Activated naive CD4-positive, alpha-beta T cell treated with anti-CD3 and anti-CD28 coated beads, Interleukin-2, amount 50 U/mL, for 24 hours (primary cell): ENCODE measurements at regions not wholly inside any gene's neighbourhood (a gene's known extent, or its start where the extent isn't known, plus 50 kb on each side); places are given as distances from the start of the nearest gene placed in this dataset.
"Not testable (repeated sequence)": the region's sequence is repeated elsewhere in the genome, so short reads cannot be mapped to it uniquely, and the experiment has no call there.

ENCODE experiments used
- H3K27ac Mint-ChIP-seq: one replicate; pipeline ENCODE4 v1.8.0; 2021; ENCODE audit warnings: mild to moderate bottlenecking, mixed read lengths
- H3K27me3 Mint-ChIP-seq: one replicate; pipeline ENCODE4 v1.8.0; 2021; ENCODE audit warnings: mixed read lengths
- H3K36me3 Mint-ChIP-seq: one replicate; pipeline ENCODE4 v1.8.0; 2021; ENCODE audit warnings: mixed read lengths
- H3K4me1 Mint-ChIP-seq: one replicate; pipeline ENCODE4 v1.8.0; 2021; ENCODE audit warnings: mixed read lengths
- H3K4me3 Mint-ChIP-seq: one replicate; pipeline ENCODE4 v1.8.0; 2021; ENCODE audit warnings: mild to moderate bottlenecking, mixed read lengths
- H3K9me3 Mint-ChIP-seq: one replicate; pipeline ENCODE4 v1.8.0; 2021; ENCODE audit warnings: mixed read lengths

- H3K27me3 Mint-ChIP-seq, H3K36me3 Mint-ChIP-seq, H3K4me1 Mint-ChIP-seq, H3K9me3 Mint-ChIP-seq, H3K27ac Mint-ChIP-seq, H3K4me3 Mint-ChIP-seq: not testable (repeated sequence)
Observed at GRCh38 chr13:18725242-18725822, 456.3 kb downstream of the TUBA3C start.

DNA sequence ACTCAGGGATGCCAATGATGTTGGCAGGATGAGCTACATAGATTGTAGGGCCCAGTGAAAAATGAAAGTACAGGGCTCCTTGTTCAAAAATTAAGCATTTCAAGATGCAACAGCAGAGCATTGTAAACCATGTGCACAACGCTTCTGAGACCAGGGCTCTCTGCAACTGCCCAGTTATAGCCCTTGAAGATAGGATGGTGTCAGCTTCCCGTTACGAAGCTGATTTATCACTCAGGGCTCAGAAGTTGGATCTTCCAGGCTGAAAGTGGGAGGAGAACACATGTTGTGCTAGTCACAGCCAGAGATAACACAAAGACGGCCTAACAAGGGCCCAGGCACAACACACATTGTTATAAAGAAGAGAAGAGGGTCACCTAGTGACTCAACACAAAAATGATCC, 466.7 kb downstream of the TUBA3C start:
- H3K27ac Mint-ChIP-seq, result no peak overlapping the region
- no peaks in the 10 kb centered on the region for H3K36me3 Mint-ChIP-seq
- no peaks in the 10 kb centered on the region for H3K9me3 Mint-ChIP-seq
- H3K4me3 Mint-ChIP-seq, result no peak overlapping the region
- H3K4me1 Mint-ChIP-seq, result no peaks in the 10 kb centered on the region
- peaks cover 2% of the 10 kb centered on the region for H3K27me3 Mint-ChIP-seq

DNA sequence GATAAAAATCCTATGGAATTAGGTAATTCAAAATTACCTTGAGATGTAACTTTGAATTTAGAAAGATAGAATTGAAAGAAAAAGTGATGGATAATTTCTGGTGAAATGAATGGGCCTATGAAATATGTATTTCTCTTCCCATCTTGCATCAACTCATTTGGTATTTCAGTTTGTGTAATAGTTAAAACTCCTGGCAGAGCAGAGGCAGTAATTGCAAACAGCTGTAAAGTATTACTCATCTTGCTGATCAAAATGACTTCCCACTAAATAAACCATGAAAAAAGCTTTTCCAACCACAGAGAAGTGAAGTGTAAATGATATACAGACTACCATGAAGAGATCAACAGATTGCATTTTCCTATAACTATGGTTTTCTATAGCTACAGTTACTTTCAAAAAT, 471.0 kb downstream of the TUBA3C start:
- not testable (repeated sequence) for H3K4me3 Mint-ChIP-seq, H3K9me3 Mint-ChIP-seq, H3K36me3 Mint-ChIP-seq, H3K4me1 Mint-ChIP-seq, H3K27me3 Mint-ChIP-seq, H3K27ac Mint-ChIP-seq

DNA sequence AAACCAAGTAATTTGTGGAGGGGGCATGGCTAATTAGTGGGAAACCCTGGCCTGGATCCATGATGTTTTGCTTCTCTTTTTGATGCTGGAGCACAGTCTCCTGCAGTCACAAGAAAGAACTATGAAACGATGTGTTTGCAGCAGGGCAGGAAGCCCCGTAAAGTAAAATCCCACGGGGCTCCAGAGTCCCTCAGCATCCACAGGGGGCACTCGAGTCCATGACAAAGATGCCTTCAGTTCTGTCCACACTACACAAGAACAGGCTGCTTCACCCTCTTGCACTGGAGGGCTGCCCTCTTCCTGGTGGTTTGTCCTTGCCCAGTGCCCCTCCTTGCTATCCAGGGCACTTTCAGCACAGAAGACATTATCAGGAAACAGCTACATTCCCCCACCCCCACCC, 475.1 kb downstream of the TUBA3C start:
- H3K9me3 Mint-ChIP-seq, H3K27ac Mint-ChIP-seq, H3K36me3 Mint-ChIP-seq, H3K4me1 Mint-ChIP-seq, H3K4me3 Mint-ChIP-seq, H3K27me3 Mint-ChIP-seq: not testable (repeated sequence)

DNA sequence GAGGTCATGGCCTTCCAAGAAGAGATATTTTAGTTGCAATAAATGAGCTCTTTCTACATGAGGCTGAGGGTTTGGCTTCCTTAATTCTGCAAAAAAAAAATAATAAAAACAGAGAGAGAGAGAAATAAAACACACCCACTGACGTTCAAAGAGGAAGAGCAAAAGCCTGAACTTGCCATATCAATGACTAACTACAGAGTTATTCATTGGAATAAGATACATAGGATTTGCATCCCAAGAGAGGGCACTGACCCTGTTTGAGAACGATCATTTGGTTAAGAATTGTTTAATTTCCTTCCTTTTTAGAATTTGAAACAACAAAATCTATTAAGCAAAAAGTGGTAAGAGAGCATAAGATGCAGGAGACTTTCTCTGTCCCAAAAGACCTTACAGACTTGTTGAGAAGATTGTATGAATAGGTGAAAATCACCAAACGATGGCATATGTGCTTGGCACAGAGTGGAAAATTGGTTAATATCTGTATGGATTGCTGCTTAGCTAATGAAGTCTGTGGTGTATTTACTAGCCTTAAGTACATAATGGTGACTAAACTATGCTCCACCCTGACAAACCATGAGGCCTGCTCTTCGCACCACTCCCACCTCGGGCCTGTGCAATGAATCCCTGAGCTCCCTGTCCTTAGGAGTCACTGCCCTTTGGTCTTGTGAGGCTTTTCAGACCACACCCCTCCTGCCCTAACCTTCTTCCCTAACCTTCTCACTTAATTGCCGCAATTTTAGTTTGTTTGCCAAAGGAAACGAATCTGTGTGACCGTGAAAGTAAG, 479.0 kb downstream of the TUBA3C start:
- H3K27me3 Mint-ChIP-seq, H3K4me1 Mint-ChIP-seq, H3K4me3 Mint-ChIP-seq, H3K36me3 Mint-ChIP-seq, H3K27ac Mint-ChIP-seq, H3K9me3 Mint-ChIP-seq: not testable (repeated sequence)

DNA sequence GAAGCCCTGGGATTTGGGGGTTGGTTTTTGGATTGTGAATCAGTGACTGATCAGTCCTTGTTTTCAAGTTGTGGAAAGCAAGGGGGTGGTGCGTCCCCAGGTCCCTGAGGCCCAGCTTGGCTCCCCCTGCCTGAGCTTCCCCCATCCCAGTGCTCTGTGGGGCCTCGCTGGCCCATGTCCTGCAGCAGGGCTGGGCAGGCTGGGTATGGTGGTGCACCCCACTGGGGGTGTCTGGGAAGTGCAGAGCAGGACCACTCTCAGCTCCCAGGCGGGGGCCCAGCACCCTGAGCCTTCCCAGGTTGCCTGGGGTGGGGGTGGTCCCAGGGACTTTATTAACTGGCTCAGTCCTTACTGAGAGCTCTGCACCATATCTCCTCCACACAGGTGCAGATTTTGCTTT, 483.3 kb downstream of the TUBA3C start:
- H3K4me1 Mint-ChIP-seq, H3K27me3 Mint-ChIP-seq, H3K9me3 Mint-ChIP-seq, H3K4me3 Mint-ChIP-seq, H3K27ac Mint-ChIP-seq, H3K36me3 Mint-ChIP-seq: not testable (repeated sequence)

- not testable (repeated sequence) for H3K27ac Mint-ChIP-seq, H3K4me1 Mint-ChIP-seq, H3K4me3 Mint-ChIP-seq, H3K9me3 Mint-ChIP-seq, H3K27me3 Mint-ChIP-seq, H3K36me3 Mint-ChIP-seq
Observed at GRCh38 chr13:18697851-18698250, 483.8 kb downstream of the TUBA3C start.

GRCh38 chr13:18697221-18697620, 484.4 kb downstream of the TUBA3C start:
- H3K27ac Mint-ChIP-seq, H3K27me3 Mint-ChIP-seq, H3K36me3 Mint-ChIP-seq, H3K4me1 Mint-ChIP-seq, H3K4me3 Mint-ChIP-seq, H3K9me3 Mint-ChIP-seq: not testable (repeated sequence)

GRCh38 chr13:18677403-18677802, 504.2 kb downstream of the TUBA3C start:
- not testable (repeated sequence) for H3K36me3 Mint-ChIP-seq, H3K27ac Mint-ChIP-seq, H3K27me3 Mint-ChIP-seq, H3K4me1 Mint-ChIP-seq, H3K4me3 Mint-ChIP-seq, H3K9me3 Mint-ChIP-seq

DNA sequence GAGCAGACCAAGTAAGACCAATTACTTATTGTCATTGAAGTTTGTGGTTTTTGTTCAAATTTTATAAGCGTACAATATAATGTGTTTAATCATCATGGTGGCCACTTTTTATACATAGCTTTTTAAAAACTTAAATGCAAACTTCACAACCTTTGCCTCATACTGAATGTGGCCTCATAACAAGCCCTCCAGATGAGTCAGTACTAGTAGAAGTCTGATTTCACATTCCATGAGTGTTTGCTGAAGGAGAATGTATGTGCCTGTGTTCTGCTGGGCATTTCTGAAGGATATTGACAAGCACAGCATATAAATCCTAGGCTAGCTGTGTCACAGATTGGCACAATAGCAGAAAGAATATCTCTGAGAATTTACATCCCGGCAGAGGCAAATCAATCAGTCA, 506.4 kb downstream of the TUBA3C start:
- H3K4me3 Mint-ChIP-seq, H3K4me1 Mint-ChIP-seq, H3K9me3 Mint-ChIP-seq, H3K27ac Mint-ChIP-seq, H3K27me3 Mint-ChIP-seq, H3K36me3 Mint-ChIP-seq: not testable (repeated sequence)

DNA sequence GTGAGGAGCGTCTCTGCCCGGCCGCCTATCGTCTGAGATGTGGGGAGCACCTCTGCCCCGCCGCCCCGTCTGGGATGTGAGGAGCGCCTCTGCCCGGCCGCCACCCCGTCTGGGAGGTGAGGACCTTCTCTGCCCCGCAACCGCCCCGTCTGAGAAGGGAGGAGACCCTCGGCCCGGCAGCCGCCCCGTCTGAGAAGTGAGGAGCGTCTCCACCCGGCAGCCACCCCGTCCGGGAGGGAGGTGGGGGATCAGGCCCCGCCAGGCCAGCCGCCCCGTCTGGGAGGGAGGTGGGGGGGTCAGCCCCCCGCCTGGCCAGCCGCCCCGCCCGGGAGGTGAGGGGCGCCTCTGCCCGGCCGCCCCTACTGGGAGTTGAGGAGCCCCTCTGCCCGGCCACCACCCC, 507.8 kb downstream of the TUBA3C start:
- not testable (repeated sequence) for H3K4me3 Mint-ChIP-seq, H3K36me3 Mint-ChIP-seq, H3K27me3 Mint-ChIP-seq, H3K4me1 Mint-ChIP-seq, H3K27ac Mint-ChIP-seq, H3K9me3 Mint-ChIP-seq

DNA sequence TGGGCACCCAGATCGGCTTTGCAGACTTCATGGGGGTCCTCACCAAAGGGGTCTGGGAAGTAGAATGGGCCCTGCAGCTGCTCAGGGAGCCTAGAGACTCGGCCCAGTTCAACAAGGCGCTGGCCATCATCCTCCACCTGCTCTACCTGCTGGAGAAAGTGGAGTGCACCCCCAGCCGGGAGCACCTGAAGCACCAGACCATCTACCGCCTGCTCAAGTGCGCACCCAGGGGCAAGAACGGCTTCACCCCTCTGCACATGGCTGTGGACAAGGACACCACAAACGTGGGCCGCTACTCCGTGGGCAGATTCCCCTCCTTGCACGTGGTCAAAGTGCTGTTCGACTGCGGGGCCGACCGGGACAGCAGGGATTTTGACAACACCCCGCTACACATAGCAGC, 515.0 kb downstream of the TUBA3C start:
- H3K9me3 Mint-ChIP-seq, H3K27ac Mint-ChIP-seq, H3K36me3 Mint-ChIP-seq, H3K27me3 Mint-ChIP-seq, H3K4me3 Mint-ChIP-seq, H3K4me1 Mint-ChIP-seq: not testable (repeated sequence)

DNA sequence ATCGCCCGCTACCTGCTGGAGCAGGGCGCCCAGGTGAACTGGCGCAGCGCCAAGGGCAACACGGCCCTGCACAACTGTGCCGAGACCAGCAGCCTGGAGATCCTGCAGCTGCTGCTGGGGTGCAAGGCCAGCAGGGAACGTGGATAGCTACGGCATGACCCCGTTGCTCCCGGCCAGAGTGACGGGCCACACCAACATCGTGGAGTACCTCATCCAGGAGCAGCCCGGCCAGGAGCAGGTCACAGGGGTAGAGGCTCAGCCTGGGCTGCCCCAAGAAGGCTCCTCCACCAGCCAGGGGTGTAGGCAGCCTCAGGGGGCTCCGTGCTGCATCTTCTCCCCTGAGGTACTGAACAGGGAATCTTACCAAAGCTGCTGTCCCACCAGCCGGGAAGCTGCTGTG, 515.9 kb downstream of the TUBA3C start:
- H3K4me3 Mint-ChIP-seq, H3K36me3 Mint-ChIP-seq, H3K27ac Mint-ChIP-seq, H3K27me3 Mint-ChIP-seq, H3K4me1 Mint-ChIP-seq, H3K9me3 Mint-ChIP-seq: not testable (repeated sequence)

GRCh38 chr13:18665124-18665523, 516.5 kb downstream of the TUBA3C start:
- not testable (repeated sequence) for H3K4me3 Mint-ChIP-seq, H3K4me1 Mint-ChIP-seq, H3K27ac Mint-ChIP-seq, H3K36me3 Mint-ChIP-seq, H3K9me3 Mint-ChIP-seq, H3K27me3 Mint-ChIP-seq

- not testable (repeated sequence) for H3K4me1 Mint-ChIP-seq, H3K27me3 Mint-ChIP-seq, H3K4me3 Mint-ChIP-seq, H3K36me3 Mint-ChIP-seq, H3K9me3 Mint-ChIP-seq, H3K27ac Mint-ChIP-seq
Observed at GRCh38 chr13:18663222-18663621, 518.4 kb downstream of the TUBA3C start.

DNA sequence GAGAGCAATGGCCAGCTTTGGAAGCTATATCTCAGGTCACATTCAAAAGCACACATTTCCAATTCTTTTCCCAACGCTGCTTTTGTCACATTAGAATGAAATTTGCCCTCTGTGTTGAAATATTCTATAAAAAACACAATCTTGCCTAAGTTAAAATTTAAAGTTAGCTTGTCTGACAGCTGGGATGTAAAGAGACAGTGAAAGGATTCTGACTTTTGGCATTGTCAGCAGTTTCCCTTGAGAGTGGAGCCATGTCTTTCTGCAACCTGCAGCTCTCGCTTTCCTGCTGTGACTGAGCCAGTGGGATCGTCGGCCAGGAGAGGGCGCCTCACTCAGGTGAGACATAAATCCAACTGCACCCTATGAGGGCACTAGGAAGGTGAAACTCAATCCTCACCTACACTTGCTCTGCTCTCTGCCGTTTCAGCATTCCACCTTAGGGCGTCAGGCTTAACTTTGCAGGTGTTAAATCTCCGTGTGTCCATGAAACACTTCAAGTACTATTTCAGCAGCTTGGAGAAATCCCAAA, 537.9 kb downstream of the TUBA3C start:
- H3K4me3 Mint-ChIP-seq, H3K36me3 Mint-ChIP-seq, H3K4me1 Mint-ChIP-seq, H3K27ac Mint-ChIP-seq, H3K27me3 Mint-ChIP-seq, H3K9me3 Mint-ChIP-seq: not testable (repeated sequence)

- H3K4me3 Mint-ChIP-seq, H3K4me1 Mint-ChIP-seq, H3K27ac Mint-ChIP-seq, H3K36me3 Mint-ChIP-seq, H3K27me3 Mint-ChIP-seq: not testable (repeated sequence)
- peaks cover 12% of the 10 kb centered on the region for H3K9me3 Mint-ChIP-seq
Observed at GRCh38 chr13:18628928-18629327, 552.7 kb downstream of the TUBA3C start.
